Prostate gland (tissue), 2 donors: ENCODE measurements at regions not wholly inside any gene's neighbourhood (a gene's known extent, or its start where the extent isn't known, plus 50 kb on each side); places are given as distances from the start of the nearest gene placed in this dataset.

Source experiments
- CTCF ChIP-seq, 4 experiments: fragments of 200-600 bp in 2 of 4; fragments of 450-650 bp in 2 of 4; sonication (generic) in 2 of 4; IDR thresholded peaks; 1 replicate in 3 of 4; 2 replicates in 1 of 4; pipeline ENCODE4 v1.5.1; 2016 to 2019; ENCODE audit warnings: antibody characterized with exemption in 4 of 4, mild to moderate bottlenecking in 2 of 4, moderate library complexity in 2 of 4
- POLR2A ChIP-seq: fragments of 450-650 bp; IDR thresholded peaks from one replicate; pipeline ENCODE4 v1.6.1; 2016; ENCODE audit warnings: antibody characterized with exemption, mild to moderate bottlenecking
- POLR2AphosphoS5 ChIP-seq: sonication (generic); formaldehyde crosslinking; IDR thresholded peaks from one replicate; pipeline ENCODE4 v1.6.1; 2017; ENCODE audit warnings: antibody characterized with exemption

- TF ChIP-seq CTCF (IDR thresholded peaks at IDR 0.05): no peak
- no peak for TF ChIP-seq POLR2A
- no peak for TF ChIP-seq POLR2AphosphoS5
Measured at GRCh38 chr3:20323307-20323927, 137.4 kb upstream of the SGO1 start.
